ENCODE measurements at regions not wholly inside any gene's neighbourhood (a gene's known extent, or its start where the extent isn't known, plus 50 kb on each side); places are given as distances from the start of the nearest gene placed in this dataset.
"Not testable (repeated sequence)": the region's sequence is repeated elsewhere in the genome, so short reads cannot be mapped to it uniquely, and the experiment has no call there.

DNA sequence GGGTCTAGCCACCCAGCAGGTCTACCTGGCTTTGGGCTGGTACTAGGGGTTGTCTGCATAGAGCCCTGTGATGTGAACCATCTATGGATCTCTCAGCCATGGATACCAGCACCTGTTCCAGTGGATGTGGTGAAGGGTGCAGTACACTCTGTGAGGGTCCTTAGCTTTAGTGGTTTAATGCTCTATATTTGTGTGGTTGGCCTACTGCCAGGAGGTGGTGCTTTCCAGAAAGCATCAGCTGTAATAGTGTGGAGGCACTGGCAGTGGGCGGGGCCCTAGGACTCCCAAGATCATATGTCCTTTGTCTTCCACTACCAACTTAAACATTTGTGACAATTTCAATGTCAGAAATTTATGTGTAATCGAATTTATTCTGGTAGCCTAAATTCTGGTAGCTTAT is 1065.1 kb downstream of the RPIA start:
- DNase-seq (ENCODE audit: low spot score) = not testable (repeated sequence)

GRCh38 chr2:89758332-89759026 is 1067.0 kb downstream of the RPIA start:
- peak; percentile 0 for DNase-seq (ENCODE audit: low spot score)

GRCh38 chr2:89760762-89761161 is 1069.3 kb downstream of the RPIA start:
- DNase-seq (ENCODE audit: low spot score) = not testable (repeated sequence)

GRCh38 chr2:89761171-89761570 is 1069.7 kb downstream of the RPIA start:
- DNase-seq (ENCODE audit: low spot score) = not testable (repeated sequence)

DNA sequence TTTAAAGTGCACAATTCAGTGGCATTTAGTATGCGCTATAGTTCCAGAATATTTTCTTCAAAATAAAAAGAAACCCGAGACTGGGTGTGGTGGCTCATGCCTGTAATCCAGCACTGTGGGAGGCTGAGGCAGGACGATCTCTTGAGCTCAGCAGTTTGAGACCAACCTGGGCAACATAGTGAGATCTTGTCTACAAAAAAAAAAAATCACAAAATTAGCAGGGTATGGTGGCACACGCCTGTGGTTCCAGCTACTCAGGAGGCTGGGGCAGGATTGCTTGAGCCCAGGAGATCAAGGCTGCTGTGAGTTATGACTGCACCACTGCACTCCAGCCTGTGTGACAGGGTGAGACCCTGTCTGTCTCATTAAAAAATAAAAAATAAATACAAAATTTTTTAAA is 1070.4 kb downstream of the RPIA start:
- not testable (repeated sequence) for DNase-seq (ENCODE audit: low spot score)

DNA sequence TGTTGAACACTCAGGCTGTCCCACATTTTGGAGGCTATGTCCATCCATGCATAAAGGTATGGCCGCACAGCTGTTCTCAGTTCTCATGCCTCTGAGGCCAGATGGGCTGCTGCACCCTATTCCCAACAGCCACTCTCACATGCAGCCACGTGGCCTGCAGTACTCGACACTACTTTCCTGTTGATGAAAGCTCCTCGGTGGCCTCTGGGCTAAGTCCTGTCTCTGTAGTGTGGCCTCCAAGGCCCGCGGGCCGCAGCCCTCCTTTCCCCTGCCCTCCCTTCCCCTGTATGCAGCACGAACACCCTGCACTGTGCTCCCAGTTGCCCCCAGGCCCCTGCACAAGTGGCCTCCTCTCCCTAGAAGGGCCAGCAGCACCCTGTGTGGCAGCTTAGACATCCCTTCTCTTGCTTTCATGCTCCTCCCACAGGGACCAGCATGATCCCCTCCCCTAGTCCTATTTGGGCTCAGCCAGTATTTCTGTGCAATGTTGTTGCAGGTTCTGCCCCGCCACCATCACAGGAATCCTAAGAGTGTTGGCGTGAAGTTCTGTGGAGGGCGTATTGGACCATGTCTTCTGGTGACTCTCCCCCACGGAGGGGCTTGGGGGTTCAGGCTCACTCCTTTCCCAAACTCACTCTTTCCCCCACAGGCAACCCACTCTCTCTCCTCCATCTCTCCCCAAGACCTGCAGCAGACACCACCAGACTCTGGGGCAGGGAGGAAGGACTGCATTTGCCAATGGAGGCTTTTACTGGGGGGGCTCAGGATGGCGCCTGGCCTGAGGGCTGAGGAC is 1071.2 kb downstream of the RPIA start:
- DNase-seq (ENCODE audit: low spot score) = peak; percentile 5

GRCh38 chr2:89763254-89763580 is 1071.7 kb downstream of the RPIA start:
- DNase-seq (ENCODE audit: low spot score) = no peak

- peak; percentile 9 for DNase-seq (ENCODE audit: low spot score)
These were observed 1072.4 kb downstream of the RPIA start for GRCh38 chr2:89763581-89764485.

- DNase-seq (ENCODE audit: low spot score) = peak; percentile 7
These were observed 1073.3 kb downstream of the RPIA start for GRCh38 chr2:89764571-89765360.

DNA sequence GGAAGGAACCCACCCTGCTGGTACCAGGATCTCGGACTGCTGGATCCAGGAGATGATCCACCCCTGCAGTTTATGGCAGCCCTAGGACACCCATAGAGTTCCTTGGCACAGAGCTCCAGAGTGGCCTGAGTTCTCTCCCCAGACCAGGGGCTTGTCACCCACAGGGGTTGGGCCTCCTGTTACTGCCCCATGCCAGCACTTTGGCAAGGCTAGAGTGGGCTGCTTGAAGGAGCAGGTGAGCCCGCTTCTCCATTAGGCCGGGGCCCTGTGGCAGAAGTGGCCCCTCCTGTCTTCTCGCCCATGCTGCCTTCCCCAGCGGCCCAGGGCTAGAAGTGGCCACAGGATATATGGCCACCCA is 1073.9 kb downstream of the RPIA start:
- peak; percentile 7 for DNase-seq (ENCODE audit: low spot score)

GRCh38 chr2:89766141-89766990 is 1074.9 kb downstream of the RPIA start:
- DNase-seq (ENCODE audit: low spot score) = peak; percentile 2

DNA sequence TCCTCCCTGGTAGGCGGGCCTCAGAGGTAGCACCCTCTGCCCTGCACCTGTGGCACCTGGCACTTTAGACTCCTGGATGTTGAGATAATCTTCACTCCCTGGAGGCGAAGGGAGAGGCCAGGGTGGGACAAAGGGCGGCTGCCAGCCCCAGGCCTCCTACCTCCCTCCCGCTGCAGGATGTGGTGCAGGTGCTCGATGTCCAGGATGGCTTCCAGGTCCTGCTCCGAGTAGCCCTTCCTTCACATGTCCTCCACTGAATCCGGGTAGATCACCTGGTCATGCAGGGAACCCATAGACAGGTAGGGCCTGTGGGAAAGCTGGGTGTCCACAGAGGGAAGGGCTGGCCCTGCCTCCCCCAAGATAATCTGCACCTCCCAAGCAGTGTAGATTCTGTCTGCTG is 1075.6 kb downstream of the RPIA start:
- peak; percentile 2 for DNase-seq (ENCODE audit: low spot score)

DNA sequence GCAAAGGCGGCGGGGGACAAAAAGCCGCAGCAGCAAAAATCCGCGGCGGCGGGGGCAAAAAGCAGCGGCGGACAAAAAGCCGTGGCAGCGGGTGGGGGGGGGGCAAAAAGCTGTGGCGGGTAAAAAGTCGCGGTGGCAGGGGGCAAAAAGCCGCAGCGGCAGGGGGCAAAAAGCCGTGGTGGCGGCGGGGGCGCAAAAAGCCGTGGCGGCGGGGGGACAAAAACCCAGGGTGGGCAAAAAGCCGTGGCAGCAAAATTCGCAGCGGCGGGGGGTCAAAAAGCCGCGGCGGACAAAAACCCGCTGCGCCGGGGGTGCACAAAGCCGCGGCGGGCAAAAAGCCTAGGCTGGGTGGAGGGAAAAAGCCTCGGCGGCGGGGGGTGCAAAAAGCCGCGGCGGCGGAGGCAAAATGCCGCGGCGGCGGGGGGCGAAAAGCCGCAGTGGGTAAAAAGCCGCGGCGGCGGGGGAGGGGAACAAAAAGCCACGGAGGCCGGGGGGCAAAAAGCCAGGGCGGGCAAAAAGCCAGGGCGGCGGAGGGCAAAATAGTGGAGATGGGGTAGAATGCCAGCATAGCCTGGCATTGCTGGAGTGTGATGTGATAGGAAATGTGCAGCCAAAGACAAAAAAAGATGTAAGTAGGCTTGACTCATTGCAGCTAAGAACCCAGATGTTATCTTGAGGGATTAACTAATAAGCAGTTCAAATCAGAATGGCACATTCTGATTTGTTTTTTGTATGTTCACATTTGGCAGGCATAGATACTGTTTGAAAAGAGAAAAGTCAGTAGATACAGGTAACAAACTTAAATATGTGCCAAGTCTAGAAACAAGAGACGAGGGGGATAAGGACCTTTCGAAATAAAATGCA is 1076.3 kb downstream of the RPIA start:
- peak; percentile 4 for DNase-seq (ENCODE audit: low spot score)

DNA sequence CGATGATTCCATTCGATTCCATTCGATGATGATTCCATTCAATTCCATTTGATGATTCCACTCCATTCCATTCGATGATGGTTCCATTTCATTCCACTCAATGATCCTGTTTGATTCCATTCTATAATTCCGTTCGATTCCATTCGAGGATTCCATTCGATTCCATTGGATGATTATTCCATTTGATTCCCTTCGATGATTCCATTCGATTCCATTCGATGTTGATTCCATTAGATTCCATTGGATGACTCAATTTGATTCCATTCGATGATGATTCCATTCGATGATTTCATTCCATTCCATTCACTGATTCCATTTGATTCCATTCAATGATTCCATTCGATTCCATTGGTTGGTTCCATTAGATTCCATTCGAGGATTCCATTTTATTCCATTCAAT is 1084.4 kb downstream of the RPIA start:
- no peak for DNase-seq (ENCODE audit: low spot score)

DNA sequence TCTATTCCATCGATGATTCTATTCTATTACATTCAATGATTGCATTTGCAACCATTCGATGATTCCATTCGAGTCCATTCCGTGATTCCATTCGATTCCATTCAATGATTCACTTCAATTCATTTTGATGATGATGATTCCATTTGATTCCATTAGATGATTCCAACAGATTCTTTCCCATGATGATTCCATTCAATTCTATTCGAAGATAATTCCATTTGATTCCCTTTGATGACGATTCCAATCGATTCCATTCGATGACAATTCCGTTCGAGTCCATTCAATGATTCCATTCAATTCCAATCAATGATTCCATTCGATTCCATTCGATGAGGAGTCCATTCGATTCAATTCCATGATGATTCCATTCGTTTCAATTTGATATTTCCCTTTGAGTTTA is 1088.8 kb downstream of the RPIA start:
- no peak for DNase-seq (ENCODE audit: low spot score)

DNA sequence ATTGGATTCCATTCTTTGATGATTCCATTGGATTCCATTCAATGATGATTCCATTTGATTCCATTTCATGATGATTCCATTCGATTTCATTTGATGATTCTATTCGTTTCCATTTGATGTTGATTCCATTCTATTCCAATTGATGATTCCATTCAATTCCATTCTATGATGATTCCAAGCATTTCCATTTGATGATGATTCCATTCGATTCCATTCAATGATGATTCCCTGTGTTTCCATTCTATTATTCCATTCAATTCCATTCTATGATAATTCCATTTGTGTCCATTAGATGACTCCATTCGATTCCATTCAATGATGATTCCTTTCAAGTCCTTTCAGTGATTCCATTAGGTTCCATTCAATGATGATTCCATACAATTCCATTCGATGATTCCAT is 1090.5 kb downstream of the RPIA start:
- no peak for DNase-seq (ENCODE audit: low spot score)

DNA sequence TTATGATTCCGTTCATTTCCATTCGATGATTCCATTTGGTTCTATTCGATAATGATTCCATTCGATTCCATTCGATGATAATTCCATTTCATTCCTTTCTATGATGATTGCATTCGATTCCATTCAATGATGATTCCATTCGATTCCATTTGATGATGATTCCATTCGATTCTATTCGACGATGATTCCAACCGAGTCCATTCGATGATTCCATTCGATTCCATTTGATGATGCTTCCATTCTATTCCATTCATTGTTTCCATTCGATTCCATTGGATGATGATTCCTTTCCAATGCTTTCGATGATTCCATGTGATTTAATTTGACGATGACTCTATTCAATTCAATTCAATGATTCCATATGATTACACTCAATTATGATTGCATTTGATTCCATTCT is 1093.5 kb downstream of the RPIA start:
- DNase-seq (ENCODE audit: low spot score) = no peak

DNA sequence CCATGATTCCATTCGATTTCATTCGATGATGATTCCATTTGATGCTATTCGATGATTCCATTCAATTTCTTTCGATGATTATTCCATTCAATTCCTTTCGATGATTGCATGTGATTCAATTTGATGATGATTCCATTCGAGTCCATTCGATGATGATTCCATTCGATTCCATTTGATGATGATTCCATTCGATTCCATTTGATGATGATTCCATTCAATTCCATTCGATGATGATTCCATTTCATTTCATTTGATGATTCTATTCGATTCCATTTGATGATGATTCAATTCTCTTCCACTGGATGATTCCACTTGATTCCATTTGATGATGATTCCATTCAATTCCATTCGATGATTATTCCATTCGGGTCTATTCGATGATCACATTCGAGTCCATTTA is 1094.1 kb downstream of the RPIA start:
- not testable (repeated sequence) for DNase-seq (ENCODE audit: low spot score)

DNA sequence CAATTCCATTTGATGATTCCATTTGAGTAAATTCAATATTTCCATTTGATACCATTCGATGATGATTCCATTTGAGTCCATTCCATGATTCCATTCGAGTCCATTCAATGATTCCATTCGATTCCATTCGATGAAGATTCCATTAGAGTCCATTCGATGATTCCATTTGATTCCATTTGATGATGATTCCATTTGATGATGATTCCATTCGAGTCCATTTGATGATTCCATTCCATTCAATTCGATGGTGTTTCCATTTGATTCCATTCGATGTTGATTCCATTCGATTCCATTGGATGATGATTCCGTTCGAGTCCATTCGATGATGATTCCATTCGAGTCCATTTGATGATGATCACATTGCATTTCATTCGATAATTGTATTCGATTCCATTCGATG is 1095.2 kb downstream of the RPIA start:
- DNase-seq (ENCODE audit: low spot score) = not testable (repeated sequence)

- not testable (repeated sequence) for DNase-seq (ENCODE audit: low spot score)
These were observed 1104.1 kb downstream of the RPIA start for GRCh38 chr2:89795530-89795929.
